SK-N-SH treated with all-trans-retinoic acid at 6 μM for 48 hours (cell line): ENCODE measurements at regions not wholly inside any gene's neighbourhood (a gene's known extent, or its start where the extent isn't known, plus 50 kb on each side); places are given as distances from the start of the nearest gene placed in this dataset.
A peak's percentile ranks its signal among the peaks of the same experiment; 100 is the strongest.

Experiments used
- ATAC-seq: fragments of 200-7000 bp; cut with Tn5 transposase; 3 replicates; pipeline ENCODE4 v1.9.1; 2020; ENCODE audit warnings: mild to moderate bottlenecking, moderate library complexity
- BACH2 ChIP-seq: fragments of 250-450 bp; sonication (Bioruptor Pico); IDR thresholded peaks from 2 replicates; pipeline ENCODE4 v1.9.0; 2021; ENCODE audit warnings: mild to moderate bottlenecking, borderline replicate concordance
- CREB5 ChIP-seq: fragments of 250-450 bp; sonication (Bioruptor Pico); IDR thresholded peaks from 2 replicates; pipeline ENCODE4 v1.5.1; 2020; ENCODE audit warnings: low read depth, mild to moderate bottlenecking, moderate library complexity
- CSRNP3 ChIP-seq: fragments of 250-450 bp; sonication (Bioruptor Pico); IDR thresholded peaks from 2 replicates; pipeline ENCODE4 v1.5.1; 2021; ENCODE audit warnings: mild to moderate bottlenecking, moderate library complexity
- ESRRG ChIP-seq: fragments of 250-450 bp; sonication (Bioruptor Pico); IDR thresholded peaks from 2 replicates; pipeline ENCODE4 v1.6.1; 2021; ENCODE audit warnings: mild to moderate bottlenecking
- GLIS3 ChIP-seq: fragments of 250-450 bp; sonication (Bioruptor Pico); IDR thresholded peaks from 2 replicates; pipeline ENCODE4 v1.5.0; 2020; ENCODE audit warnings: mild to moderate bottlenecking, moderate library complexity
- ISL1 ChIP-seq: fragments of 250-450 bp; sonication (Bioruptor Pico); IDR thresholded peaks from 2 replicates; pipeline ENCODE4 v2.1.2; 2022; ENCODE audit warnings: mild to moderate bottlenecking, moderate library complexity
- OSR1 ChIP-seq: fragments of 250-450 bp; sonication (Bioruptor Pico); IDR thresholded peaks from 2 replicates; pipeline ENCODE4 v1.8.0; 2022; ENCODE audit warnings: moderate library complexity, mild to moderate bottlenecking, inconsistent platforms
- PATZ1 ChIP-seq: fragments of 250-450 bp; sonication (Bioruptor Pico); IDR thresholded peaks from 2 replicates; pipeline ENCODE4 v1.8.0; 2020; ENCODE audit warnings: mild to moderate bottlenecking, moderate library complexity, borderline replicate concordance
- POU6F1 ChIP-seq: fragments of 250-450 bp; sonication (Bioruptor Pico); IDR thresholded peaks from 2 replicates; pipeline ENCODE4 v1.8.0; 2021; ENCODE audit warnings: low read depth, mild to moderate bottlenecking, moderate library complexity, borderline replicate concordance
- PPARA ChIP-seq: fragments of 250-450 bp; sonication (Bioruptor Pico); IDR thresholded peaks from 2 replicates; pipeline ENCODE4 v1.5.0; 2020; ENCODE audit warnings: mild to moderate bottlenecking, borderline replicate concordance
- RARB ChIP-seq: fragments of 250-450 bp; sonication (Bioruptor Pico); IDR thresholded peaks from 2 replicates; pipeline ENCODE4 v1.8.0; 2021; ENCODE audit warnings: mild to moderate bottlenecking, moderate library complexity
- TCF4 ChIP-seq: fragments of 250-450 bp; sonication (Bioruptor Pico); IDR thresholded peaks from 2 replicates; pipeline ENCODE4 v1.8.0; 2021; ENCODE audit warnings: mild to moderate bottlenecking, moderate library complexity, borderline replicate concordance
- TOX ChIP-seq: fragments of 250-450 bp; sonication (Bioruptor Pico); IDR thresholded peaks from 2 replicates; pipeline ENCODE4 v1.8.0; 2021; ENCODE audit warnings: mild to moderate bottlenecking, moderate library complexity, borderline replicate concordance
- TSHZ2 ChIP-seq: fragments of 250-450 bp; sonication (Bioruptor Pico); IDR thresholded peaks from 2 replicates; pipeline ENCODE4 v1.5.0; 2020; ENCODE audit warnings: mild to moderate bottlenecking, moderate library complexity
- ZC3H10 ChIP-seq: fragments of 250-450 bp; sonication (Bioruptor Pico); IDR thresholded peaks from 2 replicates; pipeline ENCODE4 v1.5.1; 2021; ENCODE audit warnings: mild to moderate bottlenecking, moderate library complexity
- ZFP30 ChIP-seq: fragments of 450-650 bp; formaldehyde crosslinking; IDR thresholded peaks from 2 replicates; pipeline ENCODE4 v1.5.0; 2022; ENCODE audit warnings: mild to moderate bottlenecking, moderate library complexity
- ZNF565 ChIP-seq: fragments of 450-650 bp; formaldehyde crosslinking; conservative IDR thresholded peaks from 2 replicates; pipeline ENCODE4 v1.5.0; 2020; ENCODE audit warnings: low read depth, mild to moderate bottlenecking, moderate library complexity
- ZNF70 ChIP-seq: fragments of 450-650 bp; formaldehyde crosslinking; IDR thresholded peaks from 2 replicates; pipeline ENCODE4 v1.5.0; 2020; ENCODE audit warnings: mild to moderate bottlenecking, moderate library complexity

GRCh38 chr7:56287429-56288138, 171.4 kb upstream of the NUPR2 start:
- no peak for TF ChIP-seq GLIS3 (CRISPR knock-in tag)
- no peak for TF ChIP-seq TOX (CRISPR knock-in tag)
- no peak for TF ChIP-seq ESRRG
- no peak for TF ChIP-seq ZC3H10
- no peak for TF ChIP-seq ZFP30 (CRISPR knock-in tag)
- peak; percentile 53; the same call in 1 of the 3 replicates for ATAC-seq

GRCh38 chr7:56256108-56256507, 139.9 kb upstream of the NUPR2 start:
- TF ChIP-seq CREB5: no peak
- TF ChIP-seq ZFP30 (CRISPR knock-in tag): no peak
- TF ChIP-seq GLIS3 (CRISPR knock-in tag): no peak
- no peak for TF ChIP-seq ZC3H10
- no peak for TF ChIP-seq PPARA (CRISPR knock-in tag)
- no peak for TF ChIP-seq TSHZ2
- TF ChIP-seq OSR1 (CRISPR knock-in tag): no peak
- TF ChIP-seq ISL1 (CRISPR knock-in tag): no peak
- TF ChIP-seq ESRRG: no peak
- TF ChIP-seq RARB: no peak
- no peak for TF ChIP-seq CSRNP3 (CRISPR knock-in tag)
- no peak for TF ChIP-seq TCF4 (CRISPR knock-in tag)
- TF ChIP-seq ZNF565 (CRISPR knock-in tag): no peak
- no peak for TF ChIP-seq PATZ1 (CRISPR knock-in tag)
- no peak for TF ChIP-seq POU6F1 (CRISPR knock-in tag)
- ATAC-seq: no peak

- TF ChIP-seq BACH2 (no peak), ZC3H10 (no peak), PPARA (CRISPR knock-in tag) (no peak), RARB (no peak), GLIS3 (CRISPR knock-in tag) (no peak), CSRNP3 (CRISPR knock-in tag) (no peak), ZNF70 (CRISPR knock-in tag) (no peak), OSR1 (CRISPR knock-in tag) (no peak)
- ATAC-seq: no peak
Observed at GRCh38 chr7:56250135-56250534, 133.9 kb upstream of the NUPR2 start.
